Tibial nerve (tissue), 4 donors: ENCODE measurements at regions not wholly inside any gene's neighbourhood (a gene's known extent, or its start where the extent isn't known, plus 50 kb on each side); places are given as distances from the start of the nearest gene placed in this dataset.

ENCODE experiments used
- DNase-seq, 2 donors: peaks; one replicate each; pipeline ENCODE4 v3.0.0-alpha.2; 2019; ENCODE audit warnings: low spot score in 2 of 2
- H3K27ac ChIP-seq, 4 donors: fragments of 200-600 bp; sonication (generic) in 3 of 4; one replicate each; pipeline ENCODE4 v1.5.1; 2017 to 2019; ENCODE audit warnings: mild to moderate bottlenecking in 1 of 4
- H3K27me3 ChIP-seq, 2 donors: fragments of 200-600 bp; sonication (generic) in 1 of 2; one replicate each; pipeline versions ENCODE4 v1.5.1 to v1.6.0; 2017 to 2019
- H3K36me3 ChIP-seq, 3 donors: fragments of 200-600 bp; sonication (generic); one replicate each; pipeline ENCODE4 v1.5.1; 2018 to 2019
- H3K4me1 ChIP-seq, 4 donors: fragments of 200-600 bp; sonication (generic) in 3 of 4; one replicate each; pipeline ENCODE4 v1.5.1; 2017 to 2019
- H3K4me3 ChIP-seq, 4 donors: fragments of 200-600 bp; sonication (generic) in 3 of 4; one replicate each; pipeline ENCODE4 v1.5.1; 2017 to 2019; ENCODE audit warnings: mild to moderate bottlenecking in 1 of 4, moderate library complexity in 1 of 4
- H3K9me3 ChIP-seq, 4 donors: fragments of 200-600 bp; sonication (generic) in 3 of 4; one replicate each; pipeline ENCODE4 v1.5.1; 2017 to 2019
- EP300 ChIP-seq, 2 donors: sonication (generic); formaldehyde crosslinking; IDR thresholded peaks; one replicate each; pipeline ENCODE4 v1.6.1; 2017; ENCODE audit warnings: antibody characterized with exemption in 2 of 2, mild to moderate bottlenecking in 1 of 2
- POLR2A ChIP-seq, 2 donors: fragments of 450-650 bp; IDR thresholded peaks; one replicate each; pipeline ENCODE4 v1.6.1; 2017; ENCODE audit warnings: antibody characterized with exemption in 2 of 2, mild to moderate bottlenecking in 2 of 2, moderate library complexity in 2 of 2
- WGBS, 2 donors: methylation state at CpG; one replicate each; pipeline ENCODE4 v1.1.5; 2018; 5-methylcytosine and 5-hydroxymethylcytosine counted together
- TF ChIP-seq, protein P1 (sequence below), 5 experiments: fragments of 200-600 bp in 3 of 5; fragments of 450-650 bp in 2 of 5; sonication (generic) in 3 of 5; IDR thresholded peaks; one replicate each; pipeline ENCODE4 v1.5.1; 2016 to 2019; ENCODE audit warnings: antibody characterized with exemption in 5 of 5, mild to moderate bottlenecking in 3 of 5, moderate library complexity in 2 of 5

GRCh38 chr10:113967126-113967525 lies 76.5 kb upstream of the ADRB1 start:
- Histone ChIP-seq H3K4me3 (no peak overlapping the region), H3K9me3 (no peaks in the 10 kb centered on the region), H3K36me3 (no peaks in the 10 kb centered on the region), H3K4me1 (peaks cover 0 to 6% (median 0%) of the 10 kb centered on the region in 4 donors), H3K27ac (no peak overlapping the region), H3K27me3 (no peaks in the 10 kb centered on the region)
- no peak for DNase-seq
- no peak for TF ChIP-seq POLR2A (IDR thresholded peaks at IDR 0.05)
- no peak for TF ChIP-seq EP300 (IDR thresholded peaks at IDR 0.05)
- TF ChIP-seq, protein P1, sequence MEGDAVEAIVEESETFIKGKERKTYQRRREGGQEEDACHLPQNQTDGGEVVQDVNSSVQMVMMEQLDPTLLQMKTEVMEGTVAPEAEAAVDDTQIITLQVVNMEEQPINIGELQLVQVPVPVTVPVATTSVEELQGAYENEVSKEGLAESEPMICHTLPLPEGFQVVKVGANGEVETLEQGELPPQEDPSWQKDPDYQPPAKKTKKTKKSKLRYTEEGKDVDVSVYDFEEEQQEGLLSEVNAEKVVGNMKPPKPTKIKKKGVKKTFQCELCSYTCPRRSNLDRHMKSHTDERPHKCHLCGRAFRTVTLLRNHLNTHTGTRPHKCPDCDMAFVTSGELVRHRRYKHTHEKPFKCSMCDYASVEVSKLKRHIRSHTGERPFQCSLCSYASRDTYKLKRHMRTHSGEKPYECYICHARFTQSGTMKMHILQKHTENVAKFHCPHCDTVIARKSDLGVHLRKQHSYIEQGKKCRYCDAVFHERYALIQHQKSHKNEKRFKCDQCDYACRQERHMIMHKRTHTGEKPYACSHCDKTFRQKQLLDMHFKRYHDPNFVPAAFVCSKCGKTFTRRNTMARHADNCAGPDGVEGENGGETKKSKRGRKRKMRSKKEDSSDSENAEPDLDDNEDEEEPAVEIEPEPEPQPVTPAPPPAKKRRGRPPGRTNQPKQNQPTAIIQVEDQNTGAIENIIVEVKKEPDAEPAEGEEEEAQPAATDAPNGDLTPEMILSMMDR (IDR thresholded peaks at IDR 0.05), result no peak
- 84 to 89% methylated on average over 7 of the region's 7 CpGs for WGBS, 2 donors

DNA sequence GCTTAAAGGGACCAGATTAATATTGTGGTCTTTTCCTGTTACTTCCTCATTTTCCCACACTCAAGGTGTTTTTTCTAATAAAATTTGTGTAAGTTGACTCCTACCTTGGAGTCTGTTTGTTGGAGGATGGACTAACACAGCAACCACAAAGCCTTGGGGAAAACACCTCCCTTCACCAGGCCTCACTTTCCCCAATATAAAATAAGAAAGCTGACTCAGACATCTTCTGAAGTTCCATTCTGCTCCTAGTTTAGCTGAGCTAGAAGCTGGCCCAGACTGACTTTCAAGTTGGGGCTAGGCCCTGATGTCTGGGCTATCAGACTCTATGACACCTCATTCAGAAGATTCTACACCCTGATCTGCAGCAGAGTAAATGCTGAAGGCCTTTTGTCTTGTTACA lies 73.0 kb upstream of the ADRB1 start:
- Histone ChIP-seq H3K27ac (no peak overlapping the region), H3K9me3 (no peaks in the 10 kb centered on the region), H3K4me3 (no peak overlapping the region), H3K27me3 (no peaks in the 10 kb centered on the region), H3K36me3 (no peaks in the 10 kb centered on the region), H3K4me1 (no peaks in the 10 kb centered on the region)
- TF ChIP-seq POLR2A (IDR thresholded peaks at IDR 0.05) (no peak), EP300 (IDR thresholded peaks at IDR 0.05) (no peak)
- TF ChIP-seq, protein P1 (IDR thresholded peaks at IDR 0.05), result no peak
- no peak for DNase-seq

GRCh38 chr10:113971349-113971973 lies 72.2 kb upstream of the ADRB1 start:
- no peak for DNase-seq
- no peaks in the 10 kb centered on the region for H3K36me3 ChIP-seq
- no peak overlapping the region for H3K27ac ChIP-seq
- WGBS, 2 donors, result 91 to 93% methylated on average over 3 of the region's 3 CpGs
- no peaks in the 10 kb centered on the region for H3K9me3 ChIP-seq
- H3K4me1 ChIP-seq, result no peaks in the 10 kb centered on the region
- H3K4me3 ChIP-seq, result no peak overlapping the region
- TF ChIP-seq EP300 (IDR thresholded peaks at IDR 0.05) (no peak), POLR2A (IDR thresholded peaks at IDR 0.05) (no peak)
- TF ChIP-seq, protein P1 (IDR thresholded peaks at IDR 0.05), result no peak
- H3K27me3 ChIP-seq, result no peaks in the 10 kb centered on the region

DNA sequence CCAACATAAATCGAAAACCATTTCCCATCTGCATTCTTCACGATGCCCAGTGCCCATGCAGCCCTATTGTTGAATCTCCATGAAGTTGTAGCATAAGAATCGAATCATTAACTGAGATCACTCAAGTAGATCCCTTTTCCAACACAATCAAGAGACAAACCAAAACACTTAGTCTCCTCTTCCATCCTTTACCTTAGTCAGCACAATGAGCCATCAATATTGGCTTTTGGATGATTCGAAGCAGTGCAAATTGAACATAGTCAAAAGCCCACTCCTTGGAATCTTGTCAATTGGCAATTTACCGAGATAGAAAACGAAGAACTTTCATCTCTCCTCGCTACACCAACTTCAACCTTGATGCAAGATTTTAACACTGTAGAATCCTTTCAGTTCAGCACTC lies 66.5 kb upstream of the ADRB1 start:
- 95 to 96% methylated on average over 7 of the region's 7 CpGs for WGBS, 2 donors

DNA sequence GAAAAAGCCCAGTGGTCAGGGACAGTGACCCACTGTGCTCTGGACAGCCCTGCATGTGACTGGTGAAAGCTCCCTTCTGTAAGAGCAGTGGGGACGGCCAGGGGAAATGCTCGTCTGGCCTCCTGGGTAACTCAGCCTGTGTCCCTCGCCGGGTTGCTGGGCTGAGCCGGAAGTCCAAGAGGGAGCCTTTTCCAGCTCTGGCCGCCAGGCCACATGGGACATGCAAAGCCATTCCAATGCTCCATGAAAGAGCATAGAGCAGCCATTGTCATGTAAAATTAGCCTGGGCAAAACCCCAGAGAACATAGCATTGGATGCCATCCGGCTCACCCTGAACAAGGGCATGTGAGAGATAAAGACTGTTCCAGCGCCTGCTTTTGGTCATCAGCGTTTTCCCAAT lies 64.9 kb upstream of the ADRB1 start:
- no peak for DNase-seq
- peak overlapping the region in 2 of 4 donors; percentile 14 to 45 for H3K27ac ChIP-seq
- H3K27me3 ChIP-seq, result no peaks in the 10 kb centered on the region
- no peak overlapping the region for H3K4me3 ChIP-seq
- H3K9me3 ChIP-seq, result no peaks in the 10 kb centered on the region
- 57 to 60% methylated on average over 9 of the region's 9 CpGs for WGBS, 2 donors
- H3K36me3 ChIP-seq, result no peaks in the 10 kb centered on the region
- H3K4me1 ChIP-seq, result peaks cover 0 to 6% (median 0%) of the 10 kb centered on the region in 4 donors
- TF ChIP-seq EP300 (IDR thresholded peaks at IDR 0.05) (no peak), POLR2A (IDR thresholded peaks at IDR 0.05) (no peak)
- TF ChIP-seq, protein P1 (IDR thresholded peaks at IDR 0.05), result no peak

More for the DNA sequence above, 66.5 kb upstream of the ADRB1 start:
- no peaks in the 10 kb centered on the region for H3K9me3 ChIP-seq
- H3K4me3 ChIP-seq, result no peak overlapping the region
- no peak for DNase-seq
- no peaks in the 10 kb centered on the region for H3K36me3 ChIP-seq
- no peaks in the 10 kb centered on the region for H3K27me3 ChIP-seq
- H3K27ac ChIP-seq, result no peak overlapping the region
- H3K4me1 ChIP-seq, result peaks cover 0 to 6% (median 0%) of the 10 kb centered on the region in 4 donors
- TF ChIP-seq, protein P1 (IDR thresholded peaks at IDR 0.05), result no peak
- TF ChIP-seq EP300 (IDR thresholded peaks at IDR 0.05) (no peak), POLR2A (IDR thresholded peaks at IDR 0.05) (no peak)
